Large intestine (tissue), 3 donors: ENCODE measurements at regions not wholly inside any gene's neighbourhood (a gene's known extent, or its start where the extent isn't known, plus 50 kb on each side); places are given as distances from the start of the nearest gene placed in this dataset.

Experiments
- DNase-seq, 2 donors: peaks; one replicate each; pipeline versions ENCODE4 v3.0.0 to v3.0.0-alpha.2; 2013
- H3K27ac ChIP-seq: one replicate; pipeline ENCODE4 v1.5.1; 2013; ENCODE audit warnings: low read length
- H3K27me3 ChIP-seq: 2 replicates; pipeline ENCODE4 v1.6.1; 2013; ENCODE audit warnings: low read length; ENCODE audit not compliant: control insufficient read depth, insufficient read depth
- H3K36me3 ChIP-seq: 2 replicates; pipeline ENCODE4 v1.6.1; 2013; ENCODE audit warnings: low read length; ENCODE audit not compliant: control insufficient read depth, insufficient read depth
- H3K4me1 ChIP-seq: one replicate; pipeline ENCODE4 v1.6.1; 2013; ENCODE audit warnings: low read length; ENCODE audit not compliant: control insufficient read depth, insufficient read depth
- H3K4me3 ChIP-seq: one replicate; pipeline ENCODE4 v1.5.1; 2013; ENCODE audit warnings: low read length
- H3K9me3 ChIP-seq: one replicate; pipeline ENCODE4 v1.6.1; 2013; ENCODE audit warnings: mild to moderate bottlenecking, low read depth, low read length, moderate library complexity; ENCODE audit not compliant: control insufficient read depth
- WGBS: methylation state at CpG from one replicate; pipeline ENCODE4 v1.1.5; 2013; ENCODE audit warnings: low lambda C conversion rate; ENCODE audit not compliant: insufficient coverage; 5-methylcytosine and 5-hydroxymethylcytosine counted together

GRCh38 chr5:124134941-124135340 lies 611.5 kb downstream of the ZNF608 start:
- Histone ChIP-seq H3K4me3 (no peak overlapping the region), H3K4me1 (no peaks in the 10 kb centered on the region), H3K36me3 (no peaks in the 10 kb centered on the region), H3K9me3 (no peaks in the 10 kb centered on the region), H3K27me3 (no peaks in the 10 kb centered on the region), H3K27ac (no peak overlapping the region)
- no CpG with 5 or more reads among the region's 2 CpGs for WGBS
- DNase-seq, result no peak

- Histone ChIP-seq H3K4me3 (no peak overlapping the region), H3K9me3 (no peaks in the 10 kb centered on the region), H3K27ac (no peak overlapping the region), H3K4me1 (no peaks in the 10 kb centered on the region), H3K27me3 (no peaks in the 10 kb centered on the region), H3K36me3 (no peaks in the 10 kb centered on the region)
- WGBS, result 100% methylated on average over 1 of the region's 1 CpG
- DNase-seq, result no peak
Observed at GRCh38 chr5:124133406-124133805, 613.0 kb downstream of the ZNF608 start.

- Histone ChIP-seq H3K4me1 (no peaks in the 10 kb centered on the region), H3K27ac (no peak overlapping the region), H3K9me3 (no peaks in the 10 kb centered on the region), H3K36me3 (no peaks in the 10 kb centered on the region), H3K27me3 (no peaks in the 10 kb centered on the region), H3K4me3 (no peak overlapping the region)
- DNase-seq, result peak in 1 of 2 donors; percentile 17
Observed at GRCh38 chr5:124132843-124133242, 613.6 kb downstream of the ZNF608 start.

- Histone ChIP-seq H3K27me3 (no peaks in the 10 kb centered on the region), H3K27ac (no peak overlapping the region)
- WGBS, result no CpG with 5 or more reads among the region's 2 CpGs
Observed at GRCh38 chr5:124131466-124131865, 615.0 kb downstream of the ZNF608 start.

GRCh38 chr5:124130816-124131215 lies 615.6 kb downstream of the ZNF608 start:
- Histone ChIP-seq H3K9me3 (no peaks in the 10 kb centered on the region), H3K4me3 (no peak overlapping the region), H3K27me3 (no peaks in the 10 kb centered on the region), H3K4me1 (no peaks in the 10 kb centered on the region), H3K36me3 (no peaks in the 10 kb centered on the region), H3K27ac (no peak overlapping the region)
- DNase-seq, result no peak
- 100% methylated on average over 1 of the region's 6 CpGs for WGBS

More at GRCh38 chr5:124131466-124131865, 615.0 kb downstream of the ZNF608 start:
- Histone ChIP-seq H3K9me3 (no peaks in the 10 kb centered on the region), H3K36me3 (no peaks in the 10 kb centered on the region), H3K4me1 (no peaks in the 10 kb centered on the region), H3K4me3 (no peak overlapping the region)
- DNase-seq, result no peak

- WGBS, result no CpG with 5 or more reads among the region's 3 CpGs
- H3K9me3 ChIP-seq, result no peaks in the 10 kb centered on the region
- no peaks in the 10 kb centered on the region for H3K4me1 ChIP-seq
- H3K27ac ChIP-seq, result no peak overlapping the region
- no peak overlapping the region for H3K4me3 ChIP-seq
- H3K36me3 ChIP-seq, result no peaks in the 10 kb centered on the region
- no peaks in the 10 kb centered on the region for H3K27me3 ChIP-seq
- no peak for DNase-seq
Observed at GRCh38 chr5:124128867-124129266, 616.9 kb downstream of the CSNK1G3 start.

GRCh38 chr5:124126504-124127217 lies 614.7 kb downstream of the CSNK1G3 start:
- no peak overlapping the region for H3K4me3 ChIP-seq
- H3K27ac ChIP-seq, result no peak overlapping the region
- WGBS, result 80% methylated on average over 1 of the region's 5 CpGs
- DNase-seq, result no peak
- no peaks in the 10 kb centered on the region for H3K36me3 ChIP-seq
- H3K27me3 ChIP-seq, result no peaks in the 10 kb centered on the region
- no peaks in the 10 kb centered on the region for H3K4me1 ChIP-seq
- H3K9me3 ChIP-seq, result no peaks in the 10 kb centered on the region

GRCh38 chr5:124124711-124125229 lies 612.8 kb downstream of the CSNK1G3 start:
- Histone ChIP-seq H3K4me1 (no peaks in the 10 kb centered on the region), H3K27me3 (no peaks in the 10 kb centered on the region), H3K9me3 (no peaks in the 10 kb centered on the region), H3K36me3 (no peaks in the 10 kb centered on the region), H3K4me3 (no peak overlapping the region), H3K27ac (no peak overlapping the region)
- DNase-seq, result no peak
- no CpG with 5 or more reads among the region's 1 CpG for WGBS

GRCh38 chr5:124121198-124121597 lies 609.2 kb downstream of the CSNK1G3 start:
- no peaks in the 10 kb centered on the region for H3K36me3 ChIP-seq
- H3K4me3 ChIP-seq, result no peak overlapping the region
- H3K27me3 ChIP-seq, result no peaks in the 10 kb centered on the region
- H3K4me1 ChIP-seq, result no peaks in the 10 kb centered on the region
- WGBS, result 93% methylated on average over 2 of the region's 2 CpGs
- DNase-seq, result no peak
- no peaks in the 10 kb centered on the region for H3K9me3 ChIP-seq
- no peak overlapping the region for H3K27ac ChIP-seq

GRCh38 chr5:124114911-124115310 lies 602.9 kb downstream of the CSNK1G3 start:
- no peaks in the 10 kb centered on the region for H3K36me3 ChIP-seq
- H3K27ac ChIP-seq, result no peak overlapping the region
- no peaks in the 10 kb centered on the region for H3K27me3 ChIP-seq
- H3K4me3 ChIP-seq, result no peak overlapping the region
- H3K9me3 ChIP-seq, result no peaks in the 10 kb centered on the region
- H3K4me1 ChIP-seq, result no peaks in the 10 kb centered on the region
- peak in 1 of 2 donors; percentile 44 for DNase-seq

GRCh38 chr5:124111886-124112285 lies 599.9 kb downstream of the CSNK1G3 start:
- Histone ChIP-seq H3K36me3 (no peaks in the 10 kb centered on the region), H3K27ac (no peak overlapping the region), H3K4me3 (no peak overlapping the region), H3K27me3 (no peaks in the 10 kb centered on the region), H3K9me3 (no peaks in the 10 kb centered on the region), H3K4me1 (no peaks in the 10 kb centered on the region)
- WGBS, result 86% methylated on average over 1 of the region's 2 CpGs
- no peak for DNase-seq
